ENCODE measurements at regions not wholly inside any gene's neighbourhood (a gene's known extent, or its start where the extent isn't known, plus 50 kb on each side); places are given as distances from the start of the nearest gene placed in this dataset.

DNA sequence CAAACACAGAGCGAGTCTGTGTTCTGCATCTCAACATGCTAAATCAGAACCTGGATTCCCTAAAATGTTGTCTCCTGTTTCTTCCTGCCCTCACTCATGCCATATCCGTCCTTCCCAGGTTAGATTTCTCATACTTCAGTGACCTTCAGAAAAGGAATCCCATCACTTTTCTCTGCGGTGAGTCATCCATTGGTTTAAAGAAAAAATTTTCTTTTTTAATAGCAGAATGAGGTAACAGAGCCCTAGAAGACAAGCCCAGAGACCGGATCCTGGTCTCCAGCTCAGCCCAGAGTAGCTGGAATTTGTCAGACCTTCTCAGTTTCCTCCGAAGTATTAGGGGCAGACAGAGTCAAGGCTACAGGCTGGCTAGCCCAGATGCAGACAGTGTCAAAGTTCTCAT lies 143.2 kb upstream of the DMRT1 start:
- Histone ChIP-seq H2AK5ac (ENCODE audit: low read length) (peak overlapping the region; percentile 43), H3K79me1 (ENCODE audit: low read length) (peaks cover 62% of the 10 kb centered on the region), H3K4me1 (ENCODE audit: control insufficient read depth in 1 of 2, insufficient read depth in 2 of 2, low read length in 2 of 2) (peaks cover 52 to 59% of the 10 kb centered on the region in 2 experiments), H3K23ac (ENCODE audit: low read length) (no peak overlapping the region), H2BK5ac (ENCODE audit: low read depth, low read length, poor library complexity) (peak overlapping the region; percentile 81), H3K27me3 (ENCODE audit: insufficient read depth, low read length) (no peaks in the 10 kb centered on the region), H3K9me3 (ENCODE audit: insufficient read depth, low read depth, low read length) (no peaks in the 10 kb centered on the region), H2AFZ (ENCODE audit: insufficient read depth, low read length, poor library complexity) (no peak overlapping the region), H3K4me3 (ENCODE audit: low read depth, low read length) (no peak overlapping the region), H3K36me3 (ENCODE audit: control insufficient read depth in 1 of 2, insufficient read depth in 2 of 2, low read length in 2 of 2) (peaks cover 6 to 24% of the 10 kb centered on the region in 2 experiments), H4K91ac (ENCODE audit: low read depth, low read length) (peak overlapping the region; percentile 85), H3K4ac (ENCODE audit: low read depth, low read length) (peak overlapping the region; percentile 63), H4K8ac (ENCODE audit: low read depth, low read length) (peak overlapping the region; percentile 61), H3K79me2 (ENCODE audit: control insufficient read depth, insufficient read depth, low read length, poor library complexity) (peaks cover 27% of the 10 kb centered on the region), H3K14ac (ENCODE audit: low read length) (peak overlapping the region; percentile 47), H2BK120ac (ENCODE audit: insufficient read depth, low read length, poor library complexity) (peak overlapping the region; percentile 39), H3K27ac (ENCODE audit: low read depth, low read length) (peak overlapping the region; percentile 92), H4K12ac (ENCODE audit: low read depth, low read length) (no peak overlapping the region), H2BK12ac (ENCODE audit: low read length) (peak overlapping the region; percentile 26), H3K18ac (ENCODE audit: low read length) (peak overlapping the region; percentile 78), H3K9ac (ENCODE audit: low read length) (no peak overlapping the region), H3K4me2 (ENCODE audit: low read length) (no peak overlapping the region)
- DNase-seq, result peak in 1 of 2 donors; percentile 36
- no CpG with 5 or more reads among the region's 5 CpGs for WGBS (ENCODE audit: extremely low coverage, insufficient coverage, insufficient read length)

DNA sequence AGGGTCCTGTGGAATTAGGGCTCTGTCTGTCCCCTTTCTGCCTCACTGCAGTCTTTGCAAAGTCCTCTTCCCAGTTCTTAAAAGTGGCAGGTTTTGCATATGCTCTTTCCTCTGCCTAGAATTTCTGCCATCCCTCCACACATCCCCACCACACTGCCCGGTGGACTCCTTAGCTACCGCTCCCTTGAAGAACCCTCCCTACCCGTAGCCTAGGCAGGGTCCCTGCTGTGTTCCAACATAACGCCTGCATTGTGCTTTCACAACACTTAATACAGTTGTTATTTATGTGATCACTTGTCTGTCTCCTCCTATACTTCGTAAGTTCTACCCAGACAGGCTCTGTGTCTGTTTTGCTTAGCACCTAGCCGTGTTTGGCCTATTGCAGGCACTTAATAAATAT lies 142.5 kb upstream of the DMRT1 start:
- Histone ChIP-seq H3K27ac (ENCODE audit: low read depth, low read length) (peak overlapping the region; percentile 92), H2BK12ac (ENCODE audit: low read length) (peak overlapping the region; percentile 79), H3K36me3 (ENCODE audit: control insufficient read depth in 1 of 2, insufficient read depth in 2 of 2, low read length in 2 of 2) (peaks cover 6 to 24% of the 10 kb centered on the region in 2 experiments), H2BK5ac (ENCODE audit: low read depth, low read length, poor library complexity) (peak overlapping the region; percentile 80), H3K9me3 (ENCODE audit: insufficient read depth, low read depth, low read length) (no peaks in the 10 kb centered on the region), H3K27me3 (ENCODE audit: insufficient read depth, low read length) (no peaks in the 10 kb centered on the region), H2AFZ (ENCODE audit: insufficient read depth, low read length, poor library complexity) (no peak overlapping the region), H4K8ac (ENCODE audit: low read depth, low read length) (peak overlapping the region; percentile 44), H3K4me1 (ENCODE audit: control insufficient read depth in 1 of 2, insufficient read depth in 2 of 2, low read length in 2 of 2) (peaks cover 49 to 59% of the 10 kb centered on the region in 2 experiments), H2BK120ac (ENCODE audit: insufficient read depth, low read length, poor library complexity) (peak overlapping the region; percentile 78), H3K4ac (ENCODE audit: low read depth, low read length) (peak overlapping the region; percentile 68), H2AK5ac (ENCODE audit: low read length) (peak overlapping the region; percentile 42), H3K79me2 (ENCODE audit: control insufficient read depth, insufficient read depth, low read length, poor library complexity) (peaks cover 24% of the 10 kb centered on the region), H3K4me2 (ENCODE audit: low read length) (no peak overlapping the region), H3K9ac (ENCODE audit: low read length) (no peak overlapping the region), H3K18ac (ENCODE audit: low read length) (peak overlapping the region; percentile 81), H3K79me1 (ENCODE audit: low read length) (peaks cover 60% of the 10 kb centered on the region), H3K4me3 (ENCODE audit: low read depth, low read length) (no peak overlapping the region), H4K12ac (ENCODE audit: low read depth, low read length) (peak overlapping the region; percentile 51), H4K91ac (ENCODE audit: low read depth, low read length) (peak overlapping the region; percentile 89), H3K23ac (ENCODE audit: low read length) (no peak overlapping the region), H3K14ac (ENCODE audit: low read length) (peak overlapping the region; percentile 74)
- DNase-seq, result no peak
- WGBS (ENCODE audit: extremely low coverage, insufficient coverage, insufficient read length), result no CpG with 5 or more reads among the region's 6 CpGs

DNA sequence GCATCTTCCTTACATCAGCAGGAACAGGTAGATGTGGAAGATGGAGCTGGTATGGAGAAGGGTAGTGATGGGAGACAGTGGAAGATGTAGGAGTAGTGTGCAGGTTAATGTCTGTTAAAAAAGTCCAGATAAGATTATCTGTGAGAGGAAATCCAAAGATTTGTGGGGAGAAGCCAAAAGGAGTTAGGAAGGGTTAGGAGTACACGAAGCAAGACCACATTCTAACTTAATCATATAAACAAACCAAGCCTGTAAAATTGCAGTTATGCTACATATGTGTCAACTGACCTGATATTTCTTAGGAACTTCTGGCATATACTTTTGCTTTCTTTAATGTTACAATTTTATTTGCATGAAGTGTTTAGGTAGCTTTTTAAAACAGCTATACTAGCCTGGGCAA lies 142.1 kb upstream of the DMRT1 start:
- Histone ChIP-seq H4K12ac (ENCODE audit: low read depth, low read length) (no peak overlapping the region), H3K27ac (ENCODE audit: low read depth, low read length) (peak overlapping the region; percentile 100), H3K79me1 (ENCODE audit: low read length) (peaks cover 63% of the 10 kb centered on the region), H2BK12ac (ENCODE audit: low read length) (no peak overlapping the region), H3K4me1 (ENCODE audit: control insufficient read depth in 1 of 2, insufficient read depth in 2 of 2, low read length in 2 of 2) (peaks cover 47 to 59% of the 10 kb centered on the region in 2 experiments), H3K14ac (ENCODE audit: low read length) (no peak overlapping the region), H3K9me3 (ENCODE audit: insufficient read depth, low read depth, low read length) (no peaks in the 10 kb centered on the region), H3K79me2 (ENCODE audit: control insufficient read depth, insufficient read depth, low read length, poor library complexity) (peaks cover 24% of the 10 kb centered on the region), H2BK120ac (ENCODE audit: insufficient read depth, low read length, poor library complexity) (no peak overlapping the region), H3K4me2 (ENCODE audit: low read length) (no peak overlapping the region), H3K23ac (ENCODE audit: low read length) (no peak overlapping the region), H3K4me3 (ENCODE audit: low read depth, low read length) (no peak overlapping the region), H2AFZ (ENCODE audit: insufficient read depth, low read length, poor library complexity) (no peak overlapping the region), H3K36me3 (ENCODE audit: control insufficient read depth in 1 of 2, insufficient read depth in 2 of 2, low read length in 2 of 2) (peaks cover 6 to 23% of the 10 kb centered on the region in 2 experiments), H2BK5ac (ENCODE audit: low read depth, low read length, poor library complexity) (no peak overlapping the region), H3K18ac (ENCODE audit: low read length) (no peak overlapping the region), H4K91ac (ENCODE audit: low read depth, low read length) (no peak overlapping the region), H3K9ac (ENCODE audit: low read length) (no peak overlapping the region), H3K4ac (ENCODE audit: low read depth, low read length) (no peak overlapping the region), H4K8ac (ENCODE audit: low read depth, low read length) (no peak overlapping the region), H3K27me3 (ENCODE audit: insufficient read depth, low read length) (no peaks in the 10 kb centered on the region), H2AK5ac (ENCODE audit: low read length) (no peak overlapping the region)
- no CpG with 5 or more reads among the region's 1 CpG for WGBS (ENCODE audit: extremely low coverage, insufficient coverage, insufficient read length)
- no peak for DNase-seq

DNA sequence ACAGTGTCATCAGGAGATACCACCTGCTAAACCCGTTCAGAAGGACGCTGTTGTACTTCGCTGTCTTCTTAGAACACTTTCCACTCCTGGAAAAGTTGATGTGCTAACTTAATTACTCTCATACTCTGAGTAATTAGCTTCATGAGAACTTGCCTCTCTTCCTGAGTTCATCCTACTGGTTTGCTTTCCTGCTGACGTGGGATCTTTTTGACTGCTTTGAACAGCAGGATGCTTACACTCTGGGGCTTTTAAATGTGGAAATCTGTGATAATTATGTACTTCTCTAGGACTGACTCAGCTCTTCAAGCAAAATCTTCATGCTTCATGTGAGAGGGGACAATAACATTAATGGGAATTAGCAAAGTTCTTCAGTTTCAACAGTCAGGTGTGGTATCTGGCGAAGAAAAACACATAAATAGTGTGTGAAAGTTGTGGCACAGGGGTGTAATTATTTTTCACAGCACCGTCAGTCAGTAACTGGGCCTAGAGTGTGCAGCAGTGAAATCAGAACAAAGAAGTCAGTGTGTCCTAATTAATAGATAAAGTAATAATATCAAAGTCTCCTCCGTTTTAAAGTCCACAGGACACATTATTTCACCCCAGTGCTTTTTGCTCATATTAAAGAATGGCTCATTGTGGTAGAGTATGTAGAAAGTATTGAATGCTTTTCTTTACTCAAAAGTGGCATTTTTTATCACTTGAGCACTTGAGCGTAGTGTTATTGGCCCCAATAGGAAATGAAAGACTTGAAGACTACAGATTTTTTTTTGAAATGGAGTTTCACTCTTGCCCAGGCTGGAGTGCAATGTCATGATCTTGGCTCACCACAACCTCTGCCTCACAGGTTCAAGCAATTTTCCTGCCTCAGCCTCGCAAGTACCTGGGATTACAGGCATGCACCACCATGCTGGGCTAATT lies 140.9 kb upstream of the DMRT1 start:
- no peak overlapping the region for H2AK5ac ChIP-seq (ENCODE audit: low read length)
- peak overlapping the region; percentile 63 for H3K18ac ChIP-seq (ENCODE audit: low read length)
- no peaks in the 10 kb centered on the region for H3K27me3 ChIP-seq (ENCODE audit: insufficient read depth, low read length)
- H2BK5ac ChIP-seq (ENCODE audit: low read depth, low read length, poor library complexity), result peak overlapping the region; percentile 64
- H3K9me3 ChIP-seq (ENCODE audit: insufficient read depth, low read depth, low read length), result no peaks in the 10 kb centered on the region
- H2BK120ac ChIP-seq (ENCODE audit: insufficient read depth, low read length, poor library complexity), result peak overlapping the region; percentile 20
- H2BK12ac ChIP-seq (ENCODE audit: low read length), result peak overlapping the region; percentile 69
- no peak overlapping the region for H3K23ac ChIP-seq (ENCODE audit: low read length)
- peaks cover 6 to 17% of the 10 kb centered on the region in 2 experiments for H3K36me3 ChIP-seq (ENCODE audit: control insufficient read depth in 1 of 2, insufficient read depth in 2 of 2, low read length in 2 of 2)
- H3K4me1 ChIP-seq (ENCODE audit: control insufficient read depth in 1 of 2, insufficient read depth in 2 of 2, low read length in 2 of 2), result peaks cover 45 to 54% of the 10 kb centered on the region in 2 experiments
- no peak overlapping the region for H3K9ac ChIP-seq (ENCODE audit: low read length)
- peak overlapping the region; percentile 67 for H3K4ac ChIP-seq (ENCODE audit: low read depth, low read length)
- H3K79me2 ChIP-seq (ENCODE audit: control insufficient read depth, insufficient read depth, low read length, poor library complexity), result peaks cover 26% of the 10 kb centered on the region
- H3K4me2 ChIP-seq (ENCODE audit: low read length), result no peak overlapping the region
- no peak for DNase-seq
- H3K4me3 ChIP-seq (ENCODE audit: low read depth, low read length), result no peak overlapping the region
- H3K14ac ChIP-seq (ENCODE audit: low read length), result peak overlapping the region; percentile 57
- H3K79me1 ChIP-seq (ENCODE audit: low read length), result peaks cover 61% of the 10 kb centered on the region
- peak overlapping the region; percentile 83 for H4K8ac ChIP-seq (ENCODE audit: low read depth, low read length)
- no peak overlapping the region for H4K12ac ChIP-seq (ENCODE audit: low read depth, low read length)
- no peak overlapping the region for H2AFZ ChIP-seq (ENCODE audit: insufficient read depth, low read length, poor library complexity)
- WGBS (ENCODE audit: extremely low coverage, insufficient coverage, insufficient read length), result no CpG with 5 or more reads among the region's 9 CpGs
- peak overlapping the region; percentile 100 for H3K27ac ChIP-seq (ENCODE audit: low read depth, low read length)
- peak overlapping the region; percentile 66 for H4K91ac ChIP-seq (ENCODE audit: low read depth, low read length)

Data from trophoblast cell (in vitro differentiated cells and primary cell).